ENCODE measurements at regions not wholly inside any gene's neighbourhood (a gene's known extent, or its start where the extent isn't known, plus 50 kb on each side); places are given as distances from the start of the nearest gene placed in this dataset.

GRCh38 chr11:24226606-24227005, 270.2 kb upstream of the LUZP2 start:
- WGBS, 3 donors, result 43 to 92% (median 87%) methylated on average over 1 of the region's 1 CpG
- TF ChIP-seq CTCF (IDR thresholded peaks at IDR 0.05), result no peak
- intact Hi-C loops (cut with DNase I), result no loop called here
- H3K4me3 ChIP-seq, result no peak overlapping the region
- no peaks in the 10 kb centered on the region for H3K36me3 ChIP-seq (ENCODE audit: insufficient read depth in 1 of 2, low read depth in 1 of 2)
- no peaks in the 10 kb centered on the region for H3K27me3 ChIP-seq (ENCODE audit: insufficient read depth in 3 of 3, low read length in 2 of 3)
- H3K9me3 ChIP-seq, result peaks cover 4% of the 10 kb centered on the region
- no peaks in the 10 kb centered on the region for H3K4me1 ChIP-seq
- DNase-seq (no peak), ATAC-seq (no peak)
- no peak overlapping the region for H3K27ac ChIP-seq

DNA sequence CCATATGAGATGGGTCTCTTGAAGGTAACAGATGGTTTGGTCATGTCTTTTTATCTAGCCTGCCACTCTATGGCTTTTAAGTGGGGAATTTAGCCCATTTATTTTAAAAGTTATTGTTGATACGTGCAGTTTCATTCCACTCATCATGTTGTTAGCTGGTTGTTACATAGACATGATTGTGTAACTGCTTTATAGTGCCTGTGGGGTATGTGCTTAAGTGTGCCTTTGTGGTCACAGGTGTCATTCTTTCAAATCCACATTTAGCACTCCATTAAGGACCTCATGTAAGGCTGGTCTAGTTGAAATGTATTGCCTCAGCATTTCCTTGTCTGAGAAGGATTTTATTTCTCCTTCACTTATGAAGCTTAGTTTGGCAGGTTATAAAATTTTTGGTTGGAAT, 263.8 kb upstream of the LUZP2 start:
- Histone ChIP-seq H3K27me3 (ENCODE audit: insufficient read depth in 3 of 3, low read length in 2 of 3) (no peaks in the 10 kb centered on the region), H3K36me3 (ENCODE audit: insufficient read depth in 1 of 2, low read depth in 1 of 2) (no peaks in the 10 kb centered on the region), H3K4me1 (no peaks in the 10 kb centered on the region), H3K9me3 (no peaks in the 10 kb centered on the region), H3K27ac (no peak overlapping the region), H3K4me3 (no peak overlapping the region)
- WGBS, 3 donors, result 79 to 94% (median 82%) methylated on average over 1 of the region's 1 CpG
- intact Hi-C loops (cut with DNase I), result no loop called here
- DNase-seq (no peak), ATAC-seq (no peak)
- no peak for TF ChIP-seq CTCF (IDR thresholded peaks at IDR 0.05)

DNA sequence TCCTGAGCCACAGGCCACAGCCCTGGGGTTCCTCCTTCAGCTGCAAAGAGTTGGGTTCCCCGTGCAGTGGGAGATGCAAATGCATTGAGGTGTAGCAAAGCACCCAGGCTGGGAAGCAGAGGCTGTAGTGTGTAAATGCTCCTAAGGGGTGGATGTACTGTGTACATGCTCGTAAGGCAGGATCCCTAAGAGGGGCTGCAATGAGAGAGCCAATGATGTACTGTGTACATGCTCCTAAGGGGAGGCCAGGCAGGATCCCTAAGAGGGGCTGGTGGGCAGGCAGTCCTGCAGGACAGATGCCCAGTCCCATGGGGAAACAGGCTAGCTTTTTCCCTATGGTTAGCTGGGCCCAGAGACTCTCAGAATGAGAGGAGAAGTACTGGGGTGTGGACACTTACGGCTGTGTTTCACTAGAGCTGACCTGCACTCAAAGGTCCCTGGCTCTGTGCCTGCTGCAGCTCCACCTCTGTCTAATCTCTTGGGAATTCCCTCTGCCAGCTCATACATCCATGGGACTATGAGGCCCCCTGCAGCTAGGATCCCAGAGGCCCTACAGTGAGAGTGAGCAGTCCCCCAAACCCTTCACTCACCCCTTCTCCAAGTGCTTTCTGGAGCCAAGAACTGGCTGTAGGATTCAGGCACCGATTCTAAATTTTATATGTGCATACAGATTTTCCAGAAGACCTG, 261.9 kb upstream of the LUZP2 start:
- ATAC-seq (no peak), DNase-seq (no peak)
- H3K27me3 ChIP-seq (ENCODE audit: insufficient read depth in 3 of 3, low read length in 2 of 3), result no peaks in the 10 kb centered on the region
- no peak overlapping the region for H3K27ac ChIP-seq
- no peaks in the 10 kb centered on the region for H3K4me1 ChIP-seq
- intact Hi-C loops (cut with DNase I), result no loop called here
- no peaks in the 10 kb centered on the region for H3K9me3 ChIP-seq
- H3K4me3 ChIP-seq, result no peak overlapping the region
- 65 to 91% (median 81%) methylated on average over 4 of the region's 4 CpGs for WGBS, 3 donors
- no peak for TF ChIP-seq CTCF (IDR thresholded peaks at IDR 0.05)
- no peaks in the 10 kb centered on the region for H3K36me3 ChIP-seq (ENCODE audit: insufficient read depth in 1 of 2, low read depth in 1 of 2)

DNA sequence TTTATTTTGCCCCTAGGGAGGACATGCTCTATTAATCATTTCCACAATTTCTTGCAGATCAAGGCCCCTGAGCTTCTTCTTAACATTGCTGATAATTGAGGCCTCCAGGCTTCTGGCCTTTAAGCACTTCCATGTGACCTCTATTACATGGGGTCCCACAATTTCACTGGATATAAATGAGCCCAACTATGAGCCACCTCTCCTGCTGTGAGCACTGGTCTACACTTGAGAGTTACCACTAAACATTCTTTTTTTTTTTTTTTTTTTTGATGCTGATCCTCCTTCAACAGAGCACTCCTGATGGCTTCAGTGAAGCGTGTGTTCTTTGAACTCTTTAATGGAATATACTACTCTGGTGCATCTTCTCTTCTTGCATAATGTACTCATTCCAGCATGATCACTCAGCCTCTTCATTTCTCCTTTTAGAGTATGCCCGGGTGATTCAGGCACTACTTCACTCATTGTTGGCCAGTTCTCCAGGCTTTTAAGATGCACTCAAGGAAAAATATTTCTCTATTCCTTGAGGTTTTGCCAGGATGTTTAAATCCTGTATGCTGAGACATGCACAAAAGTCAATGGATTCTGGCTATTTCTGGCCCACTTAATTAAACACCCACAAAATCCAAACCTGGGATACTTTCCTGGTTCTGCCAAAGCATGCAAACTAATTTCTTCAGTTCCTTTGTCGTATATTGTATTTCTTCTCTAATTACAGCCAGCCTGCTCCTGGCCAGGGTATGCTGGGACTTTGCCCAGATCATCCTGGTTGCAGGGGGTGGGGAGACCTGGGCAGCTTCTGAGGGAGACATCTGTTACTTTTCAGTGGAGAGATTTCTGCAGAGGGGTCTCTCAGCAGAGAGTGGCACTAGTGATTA, 257.8 kb upstream of the LUZP2 start:
- intact Hi-C loops (cut with DNase I), result no loop called here
- Histone ChIP-seq H3K9me3 (no peaks in the 10 kb centered on the region), H3K36me3 (ENCODE audit: insufficient read depth in 1 of 2, low read depth in 1 of 2) (no peaks in the 10 kb centered on the region), H3K4me3 (no peak overlapping the region), H3K27ac (no peak overlapping the region), H3K27me3 (ENCODE audit: insufficient read depth in 3 of 3, low read length in 2 of 3) (no peaks in the 10 kb centered on the region), H3K4me1 (no peaks in the 10 kb centered on the region)
- ATAC-seq (no peak), DNase-seq (no peak)
- 52 to 57% (median 53%) methylated on average over 3 of the region's 3 CpGs for WGBS, 3 donors
- no peak for TF ChIP-seq CTCF (IDR thresholded peaks at IDR 0.05)
